Kidney (tissue), 13 donors: ENCODE measurements at regions not wholly inside any gene's neighbourhood (a gene's known extent, or its start where the extent isn't known, plus 50 kb on each side); places are given as distances from the start of the nearest gene placed in this dataset.

Source experiments
- DNase-seq, 5 donors: peaks; one replicate each; pipeline ENCODE4 v3.0.0-alpha.2; 2013 to 2020
- FAIRE-seq: peaks from 2 replicates; lab custom pipeline; 2012; peaks lifted over from hg19 to GRCh38; lab: Jason Lieb, UNC
- H3K27ac ChIP-seq, 2 donors: one replicate each; pipeline ENCODE4 v1.7.0; 2013; ENCODE audit warnings: low read depth in 2 of 2, low read length in 2 of 2, inconsistent platforms in 1 of 2
- H3K27me3 ChIP-seq: one replicate; pipeline ENCODE4 v1.7.1; 2013; ENCODE audit warnings: low read length, inconsistent platforms; ENCODE audit not compliant: control insufficient read depth, insufficient read depth
- H3K36me3 ChIP-seq, 3 donors: one replicate each; pipeline versions ENCODE4 v1.7.0 to v1.7.1; 2013; ENCODE audit warnings: low read length in 3 of 3, control low read depth in 1 of 3, inconsistent platforms in 1 of 3; ENCODE audit not compliant: insufficient read depth in 3 of 3, control insufficient read depth in 2 of 3
- H3K4me1 ChIP-seq, 3 donors: one replicate each; pipeline versions ENCODE4 v1.7.0 to v1.7.1; 2013; ENCODE audit warnings: low read length in 3 of 3, inconsistent platforms in 1 of 3, low read depth in 1 of 3; ENCODE audit not compliant: control insufficient read depth in 2 of 3, insufficient read depth in 2 of 3
- H3K4me3 ChIP-seq, 3 donors: one replicate each; pipeline versions ENCODE4 v1.7.0 to v1.8.1; 2013; ENCODE audit warnings: low read length in 3 of 3, control low read depth in 1 of 3, inconsistent platforms in 1 of 3
- H3K9ac ChIP-seq, 3 donors: one replicate each; pipeline versions ENCODE4 v1.7.0 to v1.7.1; 2013; ENCODE audit warnings: low read length in 3 of 3, control low read depth in 1 of 3, inconsistent platforms in 1 of 3
- H3K9me3 ChIP-seq, 3 donors: one replicate each; pipeline versions ENCODE4 v1.7.0 to v1.7.1; 2013; ENCODE audit warnings: low read length in 3 of 3, control low read depth in 1 of 3, inconsistent platforms in 1 of 3; ENCODE audit not compliant: control insufficient read depth in 2 of 3, insufficient read depth in 1 of 3
- CTCF ChIP-seq: IDR thresholded peaks from 3 replicates; pipeline ENCODE4 v1.5.1; 2012; ENCODE audit warnings: mild to moderate bottlenecking, moderate library complexity, borderline replicate concordance; ENCODE audit not compliant: insufficient read depth; ENCODE audit errors: extremely low read depth
- intact Hi-C: fragments of 100-400 bp; cut with DNase I; formaldehyde crosslinking; loops from one replicate; pipeline ENCODE4 v1.11.1; 2022
- donor health status: control.
- donor health status: control.
- donor health status: control.
- donor health status: control.
- donor health status: control.
- donor health status: DM: yes; HTN: yes; CAD: no.
- donor health status: Normal renal cell carcinoma (clear cell type).

GRCh38 chr15:36519067-36519466 lies 60.4 kb upstream of the CDIN1 start:
- no peak overlapping the region for H3K4me3 ChIP-seq
- TF ChIP-seq CTCF: no peak
- no peaks in the 10 kb centered on the region for H3K27me3 ChIP-seq
- no peaks in the 10 kb centered on the region for H3K4me1 ChIP-seq
- FAIRE-seq: no peak
- no peaks in the 10 kb centered on the region for H3K36me3 ChIP-seq
- no peak overlapping the region for H3K27ac ChIP-seq
- H3K9me3 ChIP-seq: no peaks in the 10 kb centered on the region
- intact Hi-C loops: no loop called here
- no peak overlapping the region for H3K9ac ChIP-seq
- DNase-seq: no peak

GRCh38 chr15:36525430-36525829 lies 54.0 kb upstream of the CDIN1 start:
- intact Hi-C loops: no loop called here
- FAIRE-seq (no peak), DNase-seq (no peak)

GRCh38 chr15:36527235-36528162 lies 51.9 kb upstream of the CDIN1 start:
- Histone ChIP-seq H3K27me3 (no peaks in the 10 kb centered on the region), H3K27ac (no peak overlapping the region), H3K9me3 (no peaks in the 10 kb centered on the region), H3K4me1 (no peaks in the 10 kb centered on the region), H3K9ac (no peak overlapping the region), H3K4me3 (no peak overlapping the region), H3K36me3 (no peaks in the 10 kb centered on the region)
- FAIRE-seq (no peak), DNase-seq (peak in 3 of 5 donors; percentile 51 to 85 (median 83))
- TF ChIP-seq CTCF: no peak
- intact Hi-C loops: no loop called here

More at GRCh38 chr15:36525430-36525829, 54.0 kb upstream of the CDIN1 start:
- Histone ChIP-seq H3K9ac (no peak overlapping the region), H3K9me3 (no peaks in the 10 kb centered on the region), H3K27me3 (no peaks in the 10 kb centered on the region), H3K4me1 (no peaks in the 10 kb centered on the region), H3K27ac (no peak overlapping the region), H3K36me3 (no peaks in the 10 kb centered on the region), H3K4me3 (no peak overlapping the region)
- TF ChIP-seq CTCF: no peak
